ENCODE measurements at regions not wholly inside any gene's neighbourhood (a gene's known extent, or its start where the extent isn't known, plus 50 kb on each side); places are given as distances from the start of the nearest gene placed in this dataset.

DNA sequence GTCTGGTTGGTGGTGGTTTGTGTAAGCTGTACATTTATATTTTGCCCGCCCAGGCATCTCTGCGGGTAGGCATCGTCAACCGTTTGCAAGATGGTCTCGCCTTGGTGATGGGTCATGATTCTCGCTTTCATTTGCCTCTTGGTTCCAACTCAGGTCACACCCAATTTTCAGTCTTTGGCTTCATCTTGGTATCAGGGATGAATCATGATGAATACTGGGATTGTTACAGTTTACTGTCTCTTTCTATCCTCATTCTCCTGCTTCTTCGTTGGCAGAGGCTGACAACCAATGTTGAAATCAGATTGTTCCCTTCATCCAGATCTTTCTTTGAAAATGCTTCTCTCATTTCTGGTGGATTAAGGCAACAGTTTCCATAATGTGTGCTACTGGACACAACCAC lies 129.7 kb upstream of the KAZN start:
- H3K27me3 Mint-ChIP-seq = peaks cover 9% of the 10 kb centered on the region
- H3K4me3 Mint-ChIP-seq = no peak overlapping the region
- no peaks in the 10 kb centered on the region for H3K4me1 Mint-ChIP-seq
- peaks cover 14% of the 10 kb centered on the region for H3K9me3 Mint-ChIP-seq
- no peak overlapping the region for H3K27ac Mint-ChIP-seq
- no peak for ATAC-seq (replicated peaks)
- H3K36me3 Mint-ChIP-seq (ENCODE audit: low read depth) = no peaks in the 10 kb centered on the region

- Mint-ChIP-seq H3K4me1 (no peaks in the 10 kb centered on the region), H3K4me3 (no peak overlapping the region), H3K27me3 (peaks cover 10% of the 10 kb centered on the region), H3K9me3 (peaks cover 17% of the 10 kb centered on the region), H3K36me3 (ENCODE audit: low read depth) (no peaks in the 10 kb centered on the region), H3K27ac (no peak overlapping the region)
- no peak for ATAC-seq (replicated peaks)
Observed at GRCh38 chr1:14470802-14471201, 127.7 kb upstream of the KAZN start.

GRCh38 chr1:14474856-14475255 lies 123.6 kb upstream of the KAZN start:
- Mint-ChIP-seq H3K27ac (no peak overlapping the region), H3K27me3 (peaks cover 7% of the 10 kb centered on the region), H3K9me3 (peaks cover 11% of the 10 kb centered on the region), H3K4me1 (no peaks in the 10 kb centered on the region), H3K36me3 (ENCODE audit: low read depth) (no peaks in the 10 kb centered on the region), H3K4me3 (no peak overlapping the region)
- ATAC-seq (replicated peaks) = no peak

- Mint-ChIP-seq H3K9me3 (peaks cover 5% of the 10 kb centered on the region), H3K4me1 (no peaks in the 10 kb centered on the region), H3K27ac (no peak overlapping the region), H3K27me3 (peaks cover 9% of the 10 kb centered on the region), H3K36me3 (ENCODE audit: low read depth) (no peaks in the 10 kb centered on the region), H3K4me3 (no peak overlapping the region)
- no peak for ATAC-seq (replicated peaks)
Observed at GRCh38 chr1:14476170-14476955, 122.1 kb upstream of the KAZN start.

GRCh38 chr1:14478120-14478519 lies 120.4 kb upstream of the KAZN start:
- Mint-ChIP-seq H3K4me1 (no peaks in the 10 kb centered on the region), H3K27ac (no peak overlapping the region), H3K4me3 (no peak overlapping the region)

GRCh38 chr1:14479865-14480264 lies 118.6 kb upstream of the KAZN start:
- no peak for ATAC-seq (replicated peaks)
- Mint-ChIP-seq H3K27me3 (peaks cover 12% of the 10 kb centered on the region), H3K36me3 (ENCODE audit: low read depth) (no peaks in the 10 kb centered on the region)

More at GRCh38 chr1:14478120-14478519, 120.4 kb upstream of the KAZN start:
- Mint-ChIP-seq H3K27me3 (peaks cover 14% of the 10 kb centered on the region), H3K9me3 (peaks cover 5% of the 10 kb centered on the region), H3K36me3 (ENCODE audit: low read depth) (no peaks in the 10 kb centered on the region)
- no peak for ATAC-seq (replicated peaks)

DNA sequence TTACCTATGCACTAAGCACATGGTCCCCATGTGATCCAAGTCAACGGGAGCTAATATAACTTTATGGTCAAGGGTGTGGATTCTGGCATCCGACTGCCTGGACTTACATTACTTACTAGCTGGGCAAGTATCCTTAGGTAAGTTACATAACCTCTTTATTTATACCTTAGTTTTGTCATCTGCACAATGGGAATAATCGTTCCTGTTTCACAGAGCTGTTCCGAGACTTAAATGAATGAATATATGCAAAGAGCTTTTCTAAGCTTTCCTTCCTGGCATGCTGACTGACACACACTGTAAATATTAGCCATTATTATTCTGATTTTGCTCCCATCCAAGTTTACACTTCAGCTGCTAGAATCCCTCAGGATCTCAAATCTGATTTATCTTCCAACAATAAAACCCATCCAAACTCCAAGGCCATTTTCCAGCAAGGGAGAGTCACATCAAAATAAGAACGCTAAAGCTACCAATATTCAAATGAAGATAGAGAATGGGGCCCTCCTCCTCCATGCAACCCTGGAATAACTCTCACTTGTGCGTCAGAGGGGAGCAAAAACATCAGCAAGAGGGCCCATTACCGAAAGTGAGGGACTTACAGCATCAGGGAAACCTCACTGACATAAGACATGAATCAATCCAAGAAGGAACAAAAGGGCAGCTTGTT lies 115.6 kb upstream of the KAZN start:
- Mint-ChIP-seq H3K4me3 (no peak overlapping the region), H3K36me3 (ENCODE audit: low read depth) (no peaks in the 10 kb centered on the region), H3K27ac (no peak overlapping the region), H3K9me3 (no peaks in the 10 kb centered on the region), H3K27me3 (peaks cover 10% of the 10 kb centered on the region), H3K4me1 (no peaks in the 10 kb centered on the region)
- no peak for ATAC-seq (replicated peaks)

More at GRCh38 chr1:14479865-14480264, 118.6 kb upstream of the KAZN start:
- Mint-ChIP-seq H3K4me3 (no peak overlapping the region), H3K27ac (no peak overlapping the region), H3K9me3 (no peaks in the 10 kb centered on the region), H3K4me1 (no peaks in the 10 kb centered on the region)

DNA sequence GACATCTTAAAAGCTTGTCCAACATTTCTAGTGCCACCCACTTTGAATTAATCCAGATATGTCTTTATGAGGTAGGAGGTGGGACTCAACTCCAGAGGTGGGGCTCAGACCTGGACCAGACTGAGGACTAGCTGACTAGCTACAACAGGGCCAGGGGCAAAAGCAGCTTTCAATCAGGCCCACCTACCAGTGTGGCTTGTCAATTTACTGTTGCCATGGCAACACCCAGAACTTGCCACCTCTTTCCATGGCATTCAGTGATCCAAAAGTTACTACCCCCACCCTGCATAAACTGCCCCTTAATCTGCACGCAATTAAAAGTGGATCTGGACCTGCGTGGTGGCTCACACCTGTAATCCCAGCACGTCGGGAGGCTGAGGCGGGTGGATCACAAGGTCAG lies 113.2 kb upstream of the KAZN start:
- no peaks in the 10 kb centered on the region for H3K36me3 Mint-ChIP-seq (ENCODE audit: low read depth)
- H3K9me3 Mint-ChIP-seq = no peaks in the 10 kb centered on the region
- no peak overlapping the region for H3K27ac Mint-ChIP-seq
- no peak for ATAC-seq (replicated peaks)
- H3K4me1 Mint-ChIP-seq = no peaks in the 10 kb centered on the region
- no peak overlapping the region for H3K4me3 Mint-ChIP-seq
- peaks cover 10% of the 10 kb centered on the region for H3K27me3 Mint-ChIP-seq

DNA sequence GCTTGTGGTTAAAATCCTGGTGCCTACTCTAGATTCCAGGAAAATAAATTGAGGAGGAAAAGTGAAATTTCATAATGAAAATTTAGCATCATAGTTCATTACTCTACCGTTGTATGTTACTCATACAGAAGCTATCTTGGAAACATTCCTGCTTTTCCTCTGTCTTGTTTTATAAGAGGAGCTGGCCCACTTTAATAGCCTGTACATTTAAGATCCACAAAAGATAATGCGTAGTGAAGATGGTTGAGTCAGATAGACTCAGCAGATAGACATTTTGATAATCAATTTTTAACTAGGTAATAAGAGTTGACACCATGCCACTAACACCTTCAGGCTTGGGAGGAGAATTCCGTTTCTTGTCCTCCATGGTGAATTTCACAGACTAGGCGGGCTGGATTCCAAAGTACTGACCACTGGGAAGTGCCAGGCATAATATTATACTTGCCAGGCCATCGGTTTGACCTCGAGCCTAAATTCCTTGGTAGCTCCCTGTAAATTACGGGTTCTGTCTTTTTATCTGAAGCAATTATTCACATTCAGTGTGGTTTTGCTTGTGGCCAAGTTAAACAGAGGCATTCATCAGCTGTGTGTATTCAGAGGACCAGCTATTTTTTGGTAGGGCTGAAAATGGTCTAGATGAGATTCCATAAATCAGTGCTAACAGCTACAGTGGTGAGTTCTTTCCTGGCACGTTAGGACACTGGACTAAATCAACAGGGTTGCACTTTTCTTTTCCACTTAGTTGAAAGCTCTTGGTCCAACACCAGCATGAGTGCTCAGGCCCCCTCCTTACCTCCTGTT lies 111.9 kb upstream of the KAZN start:
- no peaks in the 10 kb centered on the region for H3K9me3 Mint-ChIP-seq
- H3K4me1 Mint-ChIP-seq = no peaks in the 10 kb centered on the region
- no peak for ATAC-seq (replicated peaks)
- no peaks in the 10 kb centered on the region for H3K36me3 Mint-ChIP-seq (ENCODE audit: low read depth)
- H3K27me3 Mint-ChIP-seq = peaks cover 3% of the 10 kb centered on the region
- H3K27ac Mint-ChIP-seq = no peak overlapping the region
- H3K4me3 Mint-ChIP-seq = no peak overlapping the region

GRCh38 chr1:14487671-14488070 lies 110.8 kb upstream of the KAZN start:
- no peaks in the 10 kb centered on the region for H3K36me3 Mint-ChIP-seq (ENCODE audit: low read depth)
- H3K4me1 Mint-ChIP-seq = no peaks in the 10 kb centered on the region
- H3K27ac Mint-ChIP-seq = no peak overlapping the region
- no peak for ATAC-seq (replicated peaks)
- no peaks in the 10 kb centered on the region for H3K9me3 Mint-ChIP-seq
- no peaks in the 10 kb centered on the region for H3K27me3 Mint-ChIP-seq
- no peak overlapping the region for H3K4me3 Mint-ChIP-seq

GRCh38 chr1:14494911-14495310 lies 103.6 kb upstream of the KAZN start:
- Mint-ChIP-seq H3K27ac (no peak overlapping the region), H3K4me1 (no peaks in the 10 kb centered on the region), H3K36me3 (ENCODE audit: low read depth) (no peaks in the 10 kb centered on the region), H3K9me3 (no peaks in the 10 kb centered on the region), H3K4me3 (no peak overlapping the region), H3K27me3 (peaks cover 20% of the 10 kb centered on the region)
- ATAC-seq (replicated peaks) = no peak

- Mint-ChIP-seq H3K36me3 (ENCODE audit: low read depth) (no peaks in the 10 kb centered on the region), H3K9me3 (no peaks in the 10 kb centered on the region), H3K4me1 (no peaks in the 10 kb centered on the region), H3K27me3 (peaks cover 22% of the 10 kb centered on the region), H3K27ac (no peak overlapping the region), H3K4me3 (no peak overlapping the region)
- ATAC-seq (replicated peaks) = no peak
Observed at GRCh38 chr1:14495381-14495780, 103.1 kb upstream of the KAZN start.

DNA sequence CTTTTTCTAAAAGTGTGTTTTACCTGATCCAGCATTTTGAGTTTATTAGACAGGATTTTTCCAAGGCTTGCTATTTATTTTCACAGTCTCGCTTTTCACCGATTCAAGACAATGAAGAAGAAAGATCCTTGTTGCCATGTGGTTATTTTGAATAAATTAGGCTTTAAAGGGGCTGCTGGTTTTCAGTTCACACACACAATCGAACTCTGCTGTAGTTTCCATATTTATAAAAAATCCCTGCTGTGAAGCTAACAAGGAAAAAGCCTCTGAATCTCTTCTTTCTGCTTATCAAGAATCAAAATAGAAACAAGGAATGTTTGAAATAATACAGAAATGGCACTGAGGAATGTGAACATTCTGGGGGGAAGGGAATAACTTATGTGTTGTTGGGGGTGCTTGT lies 102.5 kb upstream of the KAZN start:
- peaks cover 24% of the 10 kb centered on the region for H3K27me3 Mint-ChIP-seq
- no peaks in the 10 kb centered on the region for H3K4me1 Mint-ChIP-seq
- no peak overlapping the region for H3K4me3 Mint-ChIP-seq
- H3K27ac Mint-ChIP-seq = no peak overlapping the region
- no peaks in the 10 kb centered on the region for H3K9me3 Mint-ChIP-seq
- no peaks in the 10 kb centered on the region for H3K36me3 Mint-ChIP-seq (ENCODE audit: low read depth)
- ATAC-seq (replicated peaks) = no peak

- peaks cover 25% of the 10 kb centered on the region for H3K27me3 Mint-ChIP-seq
- ATAC-seq (replicated peaks) = no peak
Observed at GRCh38 chr1:14498839-14499238, 99.6 kb upstream of the KAZN start.

More at GRCh38 chr1:14498839-14499238, 99.6 kb upstream of the KAZN start:
- Mint-ChIP-seq H3K4me3 (no peak overlapping the region), H3K4me1 (no peaks in the 10 kb centered on the region), H3K9me3 (no peaks in the 10 kb centered on the region), H3K36me3 (ENCODE audit: low read depth) (no peaks in the 10 kb centered on the region), H3K27ac (no peak overlapping the region)
